Stomach (tissue), 8 donors: ENCODE measurements at regions not wholly inside any gene's neighbourhood (a gene's known extent, or its start where the extent isn't known, plus 50 kb on each side); places are given as distances from the start of the nearest gene placed in this dataset.

Source experiments
- DNase-seq, 2 donors: peaks; one replicate each; pipeline versions ENCODE4 v3.0.0 to v3.0.0-alpha.2; 2013 to 2019
- H3K27ac ChIP-seq, 5 donors: fragments of 200-600 bp in 4 of 5; sonication (generic) in 4 of 5; one replicate each; pipeline ENCODE4 v1.5.1; 2013 to 2019; ENCODE audit warnings: mild to moderate bottlenecking in 1 of 5, moderate library complexity in 1 of 5
- H3K27me3 ChIP-seq, 3 donors: fragments of 200-600 bp; sonication (generic); one replicate each; pipeline ENCODE4 v1.5.1; 2017 to 2019; ENCODE audit warnings: mixed run types in 1 of 3
- H3K36me3 ChIP-seq, 4 donors: fragments of 200-600 bp; sonication (generic); 1 replicate in 3 of 4; 2 replicates in 1 of 4; pipeline ENCODE4 v1.5.1; 2016 to 2019
- H3K4me1 ChIP-seq, 4 donors: fragments of 200-600 bp; sonication (generic); one replicate each; pipeline ENCODE4 v1.5.1; 2016 to 2019
- H3K4me3 ChIP-seq, 4 donors: fragments of 200-600 bp; sonication (generic) in 3 of 4; one replicate each; pipeline ENCODE4 v1.5.1; 2016 to 2019; ENCODE audit warnings: mild to moderate bottlenecking in 1 of 4
- H3K9me3 ChIP-seq, 4 donors: fragments of 200-600 bp; sonication (generic); one replicate each; pipeline ENCODE4 v1.5.1; 2016 to 2019
- CTCF ChIP-seq, 7 experiments: fragments of 450-650 bp in 4 of 7; fragments of 200-600 bp in 3 of 7; sonication (generic) in 3 of 7; IDR thresholded peaks; one replicate each; pipeline ENCODE4 v1.5.1; 2016 to 2019; ENCODE audit warnings: antibody characterized with exemption in 7 of 7, control low read depth in 2 of 7, mild to moderate bottlenecking in 1 of 7
- EP300 ChIP-seq: sonication (generic); formaldehyde crosslinking; IDR thresholded peaks from one replicate; pipeline ENCODE4 v1.6.1; 2017; ENCODE audit warnings: antibody characterized with exemption
- POLR2A ChIP-seq, 4 donors: fragments of 450-650 bp; IDR thresholded peaks; one replicate each; pipeline ENCODE4 v1.6.1; 2016; ENCODE audit warnings: antibody characterized with exemption in 4 of 4, control low read depth in 2 of 4, mild to moderate bottlenecking in 1 of 4, moderate library complexity in 1 of 4
- POLR2AphosphoS5 ChIP-seq, 3 donors: sonication (generic); formaldehyde crosslinking; IDR thresholded peaks; one replicate each; pipeline ENCODE4 v1.6.1; 2016; ENCODE audit warnings: antibody characterized with exemption in 3 of 3
- WGBS, 5 donors: extraction: QIAGEN DNeasy Blood & Tissue Kit in 3 of 5; methylation state at CpG; one replicate each; pipeline versions ENCODE4 v1.1.5 to v1.1.7; 2013 to 2018; 5-methylcytosine and 5-hydroxymethylcytosine counted together
- intact Hi-C: fragments of 100-400 bp; cut with DNase I; formaldehyde crosslinking; loops from one replicate; pipeline ENCODE4 v1.15.1; 2023; ENCODE audit warnings: low total_unique reads
- small RNA-seq, 4 donors: library from RNA; depleted of rRNA; stranded (forward); fragments of <200 nt; gene quantifications; one replicate each; pipeline ENCODE3, GENCODE V24; 2016
- donor health status: healthy with polysubstance abuse.
- donor health status: Bipolar disorder and iron deficiency.
- donor health status: healthy.

- H3K4me3 ChIP-seq, result no peak overlapping the region
- no peaks in the 10 kb centered on the region for H3K27me3 ChIP-seq
- intact Hi-C loops, result no loop called here
- no peaks in the 10 kb centered on the region for H3K9me3 ChIP-seq
- no peaks in the 10 kb centered on the region for H3K4me1 ChIP-seq
- no peak for DNase-seq
- H3K36me3 ChIP-seq, result no peaks in the 10 kb centered on the region
- no peak for TF ChIP-seq POLR2A (IDR thresholded peaks at IDR 0.05)
- WGBS, 5 donors, result 32 to 76% (median 69%) methylated on average over 3 of the region's 3 CpGs
- no peak overlapping the region for H3K27ac ChIP-seq
Measured at GRCh38 chr10:32112055-32112454, 55.8 kb upstream of the KIF5B start.

- Histone ChIP-seq H3K4me1 (no peaks in the 10 kb centered on the region), H3K4me3 (no peak overlapping the region), H3K9me3 (no peaks in the 10 kb centered on the region), H3K27me3 (no peaks in the 10 kb centered on the region), H3K36me3 (no peaks in the 10 kb centered on the region), H3K27ac (no peak overlapping the region)
- intact Hi-C loops, result no loop called here
- TF ChIP-seq POLR2A (IDR thresholded peaks at IDR 0.05) (no peak), CTCF (IDR thresholded peaks at IDR 0.05) (no peak), POLR2AphosphoS5 (IDR thresholded peaks at IDR 0.05) (no peak), EP300 (no peak)
- 89 to 97% (median 89%) methylated on average over 3 of the region's 3 CpGs for WGBS, 5 donors
- DNase-seq, result no peak
Measured at GRCh38 chr10:32111585-32111984, 55.4 kb upstream of the KIF5B start.

GRCh38 chr10:32110790-32111189, 54.6 kb upstream of the KIF5B start:
- Histone ChIP-seq H3K9me3 (no peaks in the 10 kb centered on the region), H3K36me3 (no peaks in the 10 kb centered on the region), H3K27me3 (no peaks in the 10 kb centered on the region), H3K27ac (no peak overlapping the region), H3K4me3 (no peak overlapping the region), H3K4me1 (peaks cover 0 to 1% (median under 1%) of the 10 kb centered on the region in 4 donors)
- 85 to 94% (median 91%) methylated on average over 7 of the region's 7 CpGs for WGBS, 5 donors
- no peak for DNase-seq
- intact Hi-C loops, result no loop called here
- no peak for TF ChIP-seq CTCF (IDR thresholded peaks at IDR 0.05)
- no peak for TF ChIP-seq POLR2AphosphoS5 (IDR thresholded peaks at IDR 0.05)
- TF ChIP-seq EP300, result no peak
- no peak for TF ChIP-seq POLR2A (IDR thresholded peaks at IDR 0.05)

- no peak overlapping the region for H3K27ac ChIP-seq
- 87 to 94% (median 92%) methylated on average over 24 of the region's 24 CpGs for WGBS, 5 donors
- no peaks in the 10 kb centered on the region for H3K9me3 ChIP-seq
- TF ChIP-seq POLR2A (IDR thresholded peaks at IDR 0.05), result no peak
- TF ChIP-seq POLR2AphosphoS5 (IDR thresholded peaks at IDR 0.05), result no peak
- no peak for TF ChIP-seq EP300
- no peak for TF ChIP-seq CTCF (IDR thresholded peaks at IDR 0.05)
- intact Hi-C loops, result no loop called here
- no peak for DNase-seq
- no peak overlapping the region for H3K4me3 ChIP-seq
- no peaks in the 10 kb centered on the region for H3K27me3 ChIP-seq
- peaks cover 2 to 13% (median 7%) of the 10 kb centered on the region in 4 donors for H3K4me1 ChIP-seq
- no peaks in the 10 kb centered on the region for H3K36me3 ChIP-seq
Measured at GRCh38 chr10:32109603-32110002, 53.4 kb upstream of the KIF5B start.

Small RNA genes in the stretch of these regions (small RNA-seq; reads per million reads assigned to genes)
- gene AL161932.1, result 0 reads per million in 4 donors
- gene RNU7-22P, result 0 reads per million in 4 donors
